HG03571 (cell line): ENCODE measurements at regions not wholly inside any gene's neighbourhood (a gene's known extent, or its start where the extent isn't known, plus 50 kb on each side); places are given as distances from the start of the nearest gene placed in this dataset.
A peak's percentile ranks its signal among the peaks of the same experiment; 100 is the strongest.
"Not testable (repeated sequence)": the region's sequence is repeated elsewhere in the genome, so short reads cannot be mapped to it uniquely, and the experiment has no call there.

Source experiments
- ATAC-seq: cut with Tn5 transposase; IDR thresholded peaks from one replicate; pipeline ENCODE4 v1.9.1; 2021; ENCODE audit not compliant: unreplicated experiment

DNA sequence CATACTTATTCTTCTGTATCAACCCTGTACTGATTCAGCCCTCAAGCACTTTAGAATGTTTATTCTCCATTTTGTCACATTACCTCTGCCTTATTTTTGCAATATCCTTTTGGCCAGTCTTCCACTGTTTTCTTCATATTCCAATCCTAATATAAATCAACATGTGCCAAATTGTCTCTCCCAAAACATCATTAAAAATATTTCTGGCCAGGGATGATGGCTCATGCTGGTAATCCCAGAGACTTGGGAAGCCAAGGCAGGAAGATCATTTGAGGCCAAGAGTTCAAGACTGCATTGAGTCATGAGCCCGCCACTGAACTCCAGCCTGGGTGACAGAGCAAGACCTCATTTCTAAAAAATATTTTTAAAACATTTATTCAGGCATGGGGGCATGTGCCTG is 641.4 kb upstream of the CBLB start:
- no peak for ATAC-seq

DNA sequence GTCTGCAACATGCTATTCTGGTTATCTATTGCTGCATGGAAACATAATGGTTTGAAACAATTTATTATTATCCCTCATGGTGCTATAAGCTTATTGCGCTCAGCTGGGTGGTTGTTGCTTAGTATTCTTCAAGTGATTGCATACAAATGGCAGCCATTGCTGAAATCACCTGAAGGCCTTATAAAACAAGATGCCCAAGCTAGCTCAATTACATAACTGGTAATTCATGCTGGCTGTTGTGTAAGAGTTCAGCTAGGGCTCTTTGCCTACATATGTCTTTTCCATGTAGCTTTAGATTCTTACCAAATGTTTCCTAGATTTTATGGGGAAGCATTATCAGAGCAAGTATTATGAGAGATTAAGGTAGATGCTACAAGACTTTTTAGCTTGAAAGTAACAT is 644.0 kb upstream of the CBLB start:
- ATAC-seq = no peak

DNA sequence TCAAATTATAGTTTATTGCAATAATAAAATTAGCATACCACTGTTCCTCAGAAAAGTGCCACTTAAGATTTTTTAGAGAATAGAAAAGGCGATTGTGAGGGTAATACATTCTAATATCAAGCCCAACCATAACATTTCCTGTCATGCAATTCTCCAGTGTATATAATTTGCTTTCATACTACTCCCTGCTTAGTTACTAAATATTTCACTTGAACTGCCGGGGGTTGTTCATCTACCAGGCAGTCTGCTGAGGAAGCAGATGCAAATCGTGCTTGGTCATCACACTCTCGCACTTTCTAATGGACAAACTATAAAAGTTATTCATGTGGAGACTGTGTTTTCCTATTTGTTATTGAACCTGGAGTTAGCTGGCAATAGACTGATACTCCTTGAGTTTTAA is 645.6 kb upstream of the CBLB start:
- ATAC-seq = no peak

DNA sequence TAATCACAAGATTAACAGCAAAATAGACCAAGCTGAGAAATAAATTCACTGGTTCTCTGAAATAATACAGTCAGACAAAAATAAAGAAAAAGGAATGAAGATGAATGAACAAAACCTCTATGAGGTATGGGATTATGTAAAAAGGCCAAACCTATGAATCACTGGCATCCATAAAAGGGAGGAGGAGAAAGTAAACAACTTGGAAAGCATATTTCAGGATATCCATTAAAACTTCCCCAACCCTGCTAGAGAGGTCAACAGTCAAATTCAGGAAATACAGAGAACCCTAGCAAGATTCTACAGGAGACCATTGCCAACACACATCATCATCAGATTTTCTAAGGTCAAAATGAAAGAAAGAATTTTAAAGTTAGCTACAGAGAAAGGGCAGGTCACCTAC is 649.7 kb upstream of the CBLB start:
- ATAC-seq = no peak

GRCh38 chr3:106522397-106522796 is 653.6 kb upstream of the CBLB start:
- no peak for ATAC-seq

GRCh38 chr3:106528932-106529331 is 660.1 kb upstream of the CBLB start:
- no peak for ATAC-seq

- ATAC-seq = no peak
Observed at GRCh38 chr3:106529738-106530137, 660.9 kb upstream of the CBLB start.

DNA sequence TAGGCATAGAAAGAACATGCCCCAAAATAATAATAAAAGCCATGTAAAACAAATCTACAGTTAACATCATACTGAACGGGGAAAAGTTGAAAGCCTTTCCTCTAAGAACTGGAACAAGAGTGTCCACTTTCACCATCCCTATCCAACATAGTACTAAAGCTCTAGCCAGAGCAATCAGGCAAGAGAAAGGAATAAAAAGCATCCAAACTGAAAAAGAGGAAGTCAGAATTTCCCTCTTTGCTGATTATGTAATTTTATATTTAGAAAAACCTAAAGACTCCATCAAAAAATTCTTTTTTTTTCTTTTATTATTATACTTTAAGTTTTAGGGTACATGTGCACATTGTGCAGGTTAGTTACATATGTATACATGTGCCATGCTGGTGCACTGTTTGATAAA is 661.6 kb upstream of the CBLB start:
- no peak for ATAC-seq

- not testable (repeated sequence) for ATAC-seq
Observed at GRCh38 chr3:106531771-106532329, 663.0 kb upstream of the CBLB start.

GRCh38 chr3:106533093-106533787 is 664.4 kb upstream of the CBLB start:
- no peak for ATAC-seq

DNA sequence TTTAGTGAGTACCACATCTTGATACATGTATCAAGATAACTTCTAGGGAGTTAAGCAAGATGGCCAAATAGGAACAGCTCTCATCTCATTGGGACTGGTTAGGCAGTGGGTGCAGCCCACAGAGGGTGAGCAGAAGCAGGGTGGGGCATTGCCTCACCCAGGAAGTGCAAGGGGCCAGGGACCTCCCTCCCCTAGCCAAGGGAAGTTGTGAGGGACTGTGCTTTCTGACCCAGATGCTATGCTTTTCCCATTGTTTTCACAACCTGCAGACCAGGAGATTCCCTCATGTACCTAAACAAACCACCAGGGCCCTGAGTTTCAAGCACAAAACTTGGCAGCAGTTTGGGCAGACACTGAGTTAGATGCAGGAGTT is 665.0 kb upstream of the CBLB start:
- ATAC-seq = no peak

DNA sequence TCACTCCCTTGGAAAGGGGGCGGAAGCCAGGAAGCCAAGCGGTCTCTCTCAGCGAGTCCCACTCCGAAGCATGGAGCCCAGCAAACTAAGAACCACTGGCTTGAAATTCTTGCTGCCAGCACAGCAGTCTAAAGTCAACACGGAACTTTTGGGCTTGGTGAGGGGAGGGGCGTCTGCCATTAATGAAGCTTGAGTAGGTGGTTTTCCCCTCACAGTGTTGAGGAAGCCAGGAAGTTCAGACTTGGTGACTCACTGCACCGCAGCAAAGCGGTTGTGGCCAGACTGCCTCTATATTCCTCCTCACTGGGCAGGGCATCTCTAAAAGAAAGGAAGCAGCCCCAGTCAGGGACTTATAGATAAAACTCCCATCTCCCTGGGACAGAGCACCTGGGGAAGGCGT is 665.4 kb upstream of the CBLB start:
- ATAC-seq = no peak

- no peak for ATAC-seq
Observed at GRCh38 chr3:106540743-106541142, 671.9 kb upstream of the CBLB start.

DNA sequence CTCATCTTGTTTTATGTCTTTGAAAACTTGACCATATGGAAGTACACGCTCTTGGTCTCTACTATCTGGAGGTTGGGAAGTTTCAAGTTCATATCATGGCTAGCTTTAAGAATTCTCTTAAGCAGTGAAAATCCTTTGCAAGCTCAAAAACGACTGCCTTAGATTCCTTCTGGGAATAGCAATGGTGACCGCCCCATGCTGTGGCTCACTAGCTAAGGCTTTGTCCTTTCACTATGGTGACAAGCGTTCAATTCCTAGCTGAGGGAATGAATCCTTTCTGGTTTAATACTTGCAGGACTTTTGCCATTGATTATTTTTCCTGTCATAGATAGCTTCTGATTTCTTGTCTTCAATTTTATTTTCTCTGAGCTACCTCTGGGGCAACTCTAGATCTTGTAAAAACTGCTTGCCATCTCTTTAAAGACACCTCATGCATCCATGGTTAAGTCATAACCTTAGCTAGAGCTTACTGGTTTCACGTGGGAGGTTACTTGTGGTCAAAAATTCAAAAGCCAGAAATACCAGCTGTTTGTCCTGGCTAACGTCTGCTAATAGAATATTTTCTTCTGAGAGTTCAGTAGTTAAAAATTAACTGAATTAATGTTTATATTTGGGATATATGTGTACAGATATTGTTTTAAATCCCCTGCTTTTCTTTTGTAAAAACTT is 673.4 kb upstream of the CBLB start:
- no peak for ATAC-seq

- no peak for ATAC-seq
Observed at GRCh38 chr3:106552351-106553043, 683.7 kb upstream of the CBLB start.

DNA sequence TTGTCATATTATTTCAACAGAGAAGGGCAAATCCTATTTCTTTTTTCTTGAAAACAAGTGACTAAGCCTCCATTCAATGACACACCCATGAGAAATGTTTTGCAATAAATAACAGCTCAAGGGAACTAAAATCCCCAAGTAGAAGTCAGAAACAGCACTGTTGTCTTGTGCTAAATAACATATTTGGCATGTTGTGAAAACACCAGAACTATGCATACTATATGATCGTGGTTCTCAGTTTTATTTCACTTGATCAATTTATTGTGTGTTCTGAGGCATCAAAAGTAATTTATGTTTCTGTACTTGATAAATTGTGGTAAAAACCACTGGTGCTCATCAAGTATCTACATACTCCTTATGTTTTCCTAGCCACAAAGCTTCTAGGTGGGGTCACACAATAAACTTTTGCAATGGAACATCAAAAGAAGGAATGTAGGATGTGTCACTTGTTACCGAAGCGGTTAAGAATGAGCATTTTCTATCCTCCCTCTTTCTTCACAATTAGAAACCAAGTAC is 691.7 kb upstream of the CBLB start:
- no peak for ATAC-seq

- ATAC-seq = peak; percentile 90
Observed at GRCh38 chr3:106566277-106566676, 697.5 kb upstream of the CBLB start.

GRCh38 chr3:106570426-106570825 is 701.6 kb upstream of the CBLB start:
- no peak for ATAC-seq

DNA sequence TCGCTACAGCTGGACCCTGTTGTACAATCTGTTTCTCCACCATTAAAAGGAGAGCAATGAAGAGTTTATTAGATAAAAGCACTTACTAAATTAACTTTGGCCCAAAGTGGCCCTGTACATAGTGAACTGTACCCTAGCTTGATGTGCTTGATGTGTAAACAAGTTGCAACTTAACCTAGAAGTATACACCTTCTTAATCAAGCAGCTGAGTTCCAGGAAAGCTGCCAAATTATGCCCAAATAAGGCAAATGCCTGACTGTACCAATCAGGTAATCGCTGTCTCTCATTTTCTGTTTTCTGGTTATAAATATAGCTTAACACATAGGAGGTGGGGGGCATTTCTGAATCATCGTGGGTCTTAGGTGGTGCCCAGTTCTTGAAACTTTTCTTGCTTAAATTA is 704.8 kb upstream of the CBLB start:
- ATAC-seq = no peak

DNA sequence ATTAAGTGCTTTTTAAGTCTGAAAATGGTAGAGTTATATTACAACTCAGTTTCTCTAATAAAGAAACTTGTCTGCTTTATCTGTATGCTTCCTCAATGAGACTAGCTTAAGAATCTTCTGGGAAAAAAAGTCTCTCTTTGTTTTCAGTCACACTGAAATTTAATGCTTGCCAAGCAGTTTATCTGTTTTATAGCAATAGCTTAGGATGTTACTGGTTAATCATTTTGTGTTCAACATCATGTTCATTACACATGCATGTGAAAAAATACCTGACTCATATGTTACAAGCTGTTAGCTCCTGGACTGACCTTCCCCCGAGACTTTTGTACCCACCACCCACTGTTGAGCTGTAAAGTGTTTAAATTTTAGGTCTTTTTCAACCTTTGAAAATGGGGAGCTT is 706.2 kb upstream of the CBLB start:
- no peak for ATAC-seq

GRCh38 chr3:106577241-106577640 is 708.4 kb upstream of the CBLB start:
- no peak for ATAC-seq

DNA sequence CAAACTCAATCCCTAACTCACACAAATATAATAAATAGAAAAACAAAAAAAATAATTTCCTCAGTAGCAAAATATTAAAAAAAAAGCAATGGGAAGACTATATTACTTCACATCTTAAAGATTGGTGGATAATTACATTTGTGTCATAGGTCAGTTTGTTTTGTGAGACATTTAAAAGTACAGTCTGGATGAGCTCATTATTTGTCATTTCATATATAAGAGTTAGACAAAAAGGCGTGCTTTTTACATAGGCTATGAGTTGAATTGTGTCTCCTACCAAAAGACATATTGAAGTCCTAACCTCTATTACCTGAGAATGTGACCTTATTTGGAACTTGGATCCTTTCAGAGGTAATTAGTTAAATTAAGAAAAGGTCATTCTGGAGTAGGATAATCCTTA is 710.1 kb upstream of the CBLB start:
- ATAC-seq = no peak
